ENCODE measurements at regions not wholly inside any gene's neighbourhood (a gene's known extent, or its start where the extent isn't known, plus 50 kb on each side); places are given as distances from the start of the nearest gene placed in this dataset.

DNA sequence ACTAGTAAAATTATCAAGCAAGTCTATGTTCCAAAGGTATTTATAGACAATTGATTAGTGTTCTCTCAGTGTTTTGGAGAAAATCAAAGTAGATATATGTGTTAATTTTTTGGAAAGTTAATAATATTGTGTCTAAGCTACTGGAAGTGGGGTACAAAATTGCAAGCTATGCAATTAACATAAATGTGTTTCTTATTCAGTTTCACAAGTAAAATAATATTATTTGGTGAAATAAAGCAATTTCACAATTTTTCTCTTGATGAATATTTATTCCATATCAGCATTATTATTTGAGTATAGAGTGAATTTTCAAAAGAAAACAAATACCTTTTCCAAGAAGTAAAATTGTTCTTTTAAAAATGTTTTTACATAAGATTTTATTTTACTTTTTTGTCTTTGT is 1047.7 kb downstream of the TBL1XR1 start:
- TF ChIP-seq POLR2A (IDR thresholded peaks at IDR 0.05; ENCODE audit: low read depth, low read length) (no peak), POLR2AphosphoS5 (IDR thresholded peaks at IDR 0.05; ENCODE audit: low read depth, low read length) (no peak)

All from GM12891 (cell line).